IMR-90 (cell line): ENCODE measurements at regions not wholly inside any gene's neighbourhood (a gene's known extent, or its start where the extent isn't known, plus 50 kb on each side); places are given as distances from the start of the nearest gene placed in this dataset.

ENCODE experiments used
- ATAC-seq: fragments of 200-7000 bp; cut with Tn5 transposase; 2 replicates; pipeline ENCODE4 v1.9.1; 2020; ENCODE audit warnings: low read depth, mild to moderate bottlenecking, moderate library complexity
- BruUV-seq: library from RNA; stranded (reverse); fragments of 400-500 nt; replicated peaks from 2 replicates; lab custom pipeline; 2021; lab: Mats Ljungman, UMichigan
- CTCF ChIA-PET: fragments of 300-600 bp; formaldehyde crosslinking; extraction: SDS; loops from one replicate; lab custom pipeline; 2021; ENCODE audit warnings: antibody characterized with exemption; lab: Yijun Ruan, JAX
- POLR2A ChIA-PET: fragments of 300-600 bp; sonication (Branson Sonifier 250); formaldehyde crosslinking; loops from one replicate; lab custom pipeline; 2022; ENCODE audit warnings: antibody characterized with exemption; ENCODE audit not compliant: unreplicated experiment; lab: Charles Lee
- DNase-seq: peaks from one replicate; pipeline ENCODE4 v3.0.0; 2013
- H2AFZ ChIP-seq: replicated peaks from 2 replicates; pipeline ENCODE3; 2013; ENCODE audit warnings: low read length, mild to moderate bottlenecking; ENCODE audit not compliant: poor library complexity
- H2AK5ac ChIP-seq: 2 replicates; pipeline ENCODE4 v1.6.1; 2013; ENCODE audit warnings: low read depth, low read length, inconsistent platforms
- H2AK9ac ChIP-seq: replicated peaks from 2 replicates; pipeline ENCODE3; 2013; ENCODE audit warnings: mild to moderate bottlenecking, low read depth, low read length, moderate library complexity; ENCODE audit not compliant: poor library complexity
- H2BK120ac ChIP-seq: 2 replicates; pipeline ENCODE4 v1.6.1; 2013; ENCODE audit warnings: low read depth, low read length, inconsistent platforms
- H2BK15ac ChIP-seq: 3 replicates; pipeline ENCODE4 v1.6.1; 2013; ENCODE audit warnings: low read depth, low read length, inconsistent platforms
- H2BK20ac ChIP-seq: 2 replicates; pipeline ENCODE4 v1.6.1; 2013; ENCODE audit warnings: low read depth, mild to moderate bottlenecking, inconsistent platforms, low read length, moderate library complexity
- H2BK5ac ChIP-seq: 2 replicates; pipeline ENCODE4 v1.6.1; 2013; ENCODE audit warnings: mild to moderate bottlenecking, low read depth, low read length, inconsistent platforms; ENCODE audit not compliant: poor library complexity, severe bottlenecking
- H3K14ac ChIP-seq: replicated peaks from 2 replicates; pipeline ENCODE4 v1.6.1; 2013; ENCODE audit warnings: low read depth, low read length, inconsistent platforms
- H3K18ac ChIP-seq: 2 replicates; pipeline ENCODE4 v1.6.1; 2013; ENCODE audit warnings: low read depth, low read length, control low read depth
- H3K23ac ChIP-seq: 2 replicates; pipeline ENCODE4 v1.6.1; 2013; ENCODE audit warnings: low read depth, low read length, inconsistent platforms
- H3K27ac ChIP-seq: 2 replicates; pipeline ENCODE4 v1.5.1; 2013; ENCODE audit warnings: mild to moderate bottlenecking, control low read depth, low read length; ENCODE audit not compliant: insufficient read depth
- H3K27me3 ChIP-seq: 2 replicates; pipeline ENCODE4 v1.6.1; 2013; ENCODE audit warnings: low read length; ENCODE audit not compliant: control insufficient read depth, insufficient read depth
- H3K36me3 ChIP-seq: 2 replicates; pipeline ENCODE4 v1.6.1; 2013; ENCODE audit warnings: low read length, mixed read lengths; ENCODE audit not compliant: control insufficient read depth, insufficient read depth
- H3K4ac ChIP-seq: 2 replicates; pipeline ENCODE4 v1.6.1; 2013; ENCODE audit warnings: low read depth, low read length, inconsistent platforms
- H3K4me1 ChIP-seq: 2 replicates; pipeline ENCODE4 v1.6.1; 2013; ENCODE audit warnings: low read length, mixed read lengths; ENCODE audit not compliant: control insufficient read depth, insufficient read depth
- H3K4me2 ChIP-seq: 2 replicates; pipeline ENCODE4 v1.6.1; 2013; ENCODE audit warnings: low read depth, mild to moderate bottlenecking, control low read depth, low read length, moderate library complexity
- H3K4me3 ChIP-seq: 2 replicates; pipeline ENCODE4 v1.5.1; 2013; ENCODE audit warnings: low read depth, mild to moderate bottlenecking, control low read depth, low read length, moderate library complexity; ENCODE audit not compliant: insufficient read depth
- H3K56ac ChIP-seq: 2 replicates; pipeline ENCODE4 v1.6.1; 2013; ENCODE audit warnings: low read length, inconsistent platforms; ENCODE audit not compliant: insufficient read depth; ENCODE audit errors: extremely low read depth
- H3K79me1 ChIP-seq, 2 experiments: 2 replicates each; pipeline ENCODE4 v1.6.1; 2013; ENCODE audit warnings: low read length in 2 of 2, inconsistent platforms in 1 of 2, low read depth in 1 of 2
- H3K9ac ChIP-seq: 2 replicates; pipeline ENCODE4 v1.6.1; 2013; ENCODE audit warnings: low read depth, low read length, control low read depth
- H3K9me1 ChIP-seq: 2 replicates; pipeline ENCODE4 v1.6.1; 2013; ENCODE audit warnings: low read length, inconsistent platforms; ENCODE audit not compliant: insufficient read depth
- H3K9me3 ChIP-seq: 2 replicates; pipeline ENCODE4 v1.6.1; 2013; ENCODE audit warnings: low read length; ENCODE audit not compliant: control insufficient read depth, insufficient read depth
- H4K20me1 ChIP-seq: 2 replicates; pipeline ENCODE4 v1.6.1; 2013; ENCODE audit warnings: low read length, inconsistent platforms; ENCODE audit not compliant: insufficient read depth
- H4K5ac ChIP-seq: 2 replicates; pipeline ENCODE4 v1.6.1; 2013; ENCODE audit warnings: mild to moderate bottlenecking, low read depth, low read length, control low read depth
- H4K8ac ChIP-seq, 2 experiments: 2 replicates each; pipeline ENCODE4 v1.6.1; 2013; ENCODE audit warnings: low read depth in 2 of 2, low read length in 2 of 2, control low read depth in 1 of 2, inconsistent platforms in 1 of 2
- H4K91ac ChIP-seq: 2 replicates; pipeline ENCODE4 v1.6.1; 2013; ENCODE audit warnings: low read depth, low read length, inconsistent platforms; ENCODE audit not compliant: insufficient read depth
- BHLHE40 ChIP-seq: fragments of 150-350 bp; IDR thresholded peaks from 2 replicates; pipeline ENCODE4 v1.6.1; 2016; ENCODE audit warnings: mild to moderate bottlenecking, low read depth, low read length
- CEBPB ChIP-seq: IDR thresholded peaks from 2 replicates; pipeline ENCODE4 v1.6.1; 2012; ENCODE audit warnings: low read depth, low read length, improper control_type of control experiment
- CHD1 ChIP-seq: IDR thresholded peaks from 2 replicates; pipeline ENCODE4 v1.6.1; 2012; ENCODE audit warnings: low read depth, low read length, improper control_type of control experiment
- FOS ChIP-seq: fragments of 150-350 bp; IDR thresholded peaks from 2 replicates; pipeline ENCODE4 v1.6.1; 2016; ENCODE audit warnings: low read depth, low read length
- MAFK ChIP-seq: IDR thresholded peaks from 2 replicates; pipeline ENCODE4 v1.6.1; 2012; ENCODE audit warnings: low read depth, low read length, improper control_type of control experiment
- MAZ ChIP-seq: IDR thresholded peaks from 2 replicates; pipeline ENCODE4 v1.6.1; 2012; ENCODE audit warnings: low read depth, mild to moderate bottlenecking, low read length, improper control_type of control experiment, moderate library complexity, borderline replicate concordance
- MXI1 ChIP-seq: IDR thresholded peaks from 2 replicates; pipeline ENCODE4 v1.6.1; 2012; ENCODE audit warnings: low read depth, mild to moderate bottlenecking, low read length, moderate library complexity, borderline replicate concordance
- NFE2L2 ChIP-seq: fragments of 150-350 bp; IDR thresholded peaks from 2 replicates; pipeline ENCODE4 v1.6.1; 2016; ENCODE audit warnings: low read depth, mild to moderate bottlenecking, low read length
- POLR2A ChIP-seq: IDR thresholded peaks from 2 replicates; pipeline ENCODE4 v1.6.1; 2012; ENCODE audit warnings: mild to moderate bottlenecking, low read depth, low read length
- RAD21 ChIP-seq: IDR thresholded peaks from 2 replicates; pipeline ENCODE4 v1.6.1; 2012; ENCODE audit warnings: low read length, improper control_type of control experiment
- RCOR1 ChIP-seq: IDR thresholded peaks from 2 replicates; pipeline ENCODE4 v1.6.1; 2012; ENCODE audit warnings: mild to moderate bottlenecking, low read length, improper control_type of control experiment; ENCODE audit not compliant: insufficient replicate concordance
- RFX5 ChIP-seq: IDR thresholded peaks from 2 replicates; pipeline ENCODE4 v1.8.0; 2012; ENCODE audit warnings: low read depth, mild to moderate bottlenecking, low read length, moderate library complexity
- SMC3 ChIP-seq: fragments of 150-350 bp; IDR thresholded peaks from 2 replicates; pipeline ENCODE4 v1.6.1; 2016; ENCODE audit warnings: low read depth, mild to moderate bottlenecking, antibody characterized with exemption, low read length, moderate library complexity
- WGBS, 2 experiments: methylation state at CpG; one replicate each; pipeline versions ENCODE4 v1.1.5 to v1.1.7; 2013; ENCODE audit warnings: missing lambda C conversion rate in 2 of 2; ENCODE audit not compliant: insufficient read length in 1 of 2; ENCODE audit errors: extremely low coverage in 2 of 2; 5-methylcytosine and 5-hydroxymethylcytosine counted together
- dilution Hi-C: fragments of 300-500 bp; cut with HindIII; formaldehyde crosslinking; loops from one replicate; pipeline ENCODE4 v1.14.3; 2018; ENCODE audit warnings: low sequenced_read_pairs; ENCODE audit not compliant: unreplicated experiment
- in situ Hi-C: fragments of 300-500 bp; cut with MboI; formaldehyde crosslinking; loops from 3 replicates; pipeline ENCODE4 v1.14.3; 2019; ENCODE audit warnings: low sequenced_read_pairs, inconsistent platforms, mixed read lengths
- intact Hi-C: fragments of 100-400 bp; cut with micrococcal nuclease; formaldehyde crosslinking; loops from 2 replicates; pipeline ENCODE4 v1.10.0; 2022
- TF ChIP-seq, protein P1 (sequence below): conservative IDR thresholded peaks from 2 replicates; pipeline ENCODE4 v1.5.1; 2012; ENCODE audit warnings: mild to moderate bottlenecking, low read depth, low read length, improper control_type of control experiment
- TF ChIP-seq, protein P2 (sequence below): fragments of 150-350 bp; IDR thresholded peaks from 2 replicates; pipeline ENCODE4 v1.6.1; 2017; ENCODE audit warnings: mild to moderate bottlenecking, antibody characterized with exemption, low read length, low read depth
- TF ChIP-seq, protein P3 (sequence below): fragments of 150-350 bp; IDR thresholded peaks from 2 replicates; pipeline ENCODE4 v1.6.1; 2016; ENCODE audit warnings: low read depth, mild to moderate bottlenecking, low read length, moderate library complexity, borderline replicate concordance

DNA sequence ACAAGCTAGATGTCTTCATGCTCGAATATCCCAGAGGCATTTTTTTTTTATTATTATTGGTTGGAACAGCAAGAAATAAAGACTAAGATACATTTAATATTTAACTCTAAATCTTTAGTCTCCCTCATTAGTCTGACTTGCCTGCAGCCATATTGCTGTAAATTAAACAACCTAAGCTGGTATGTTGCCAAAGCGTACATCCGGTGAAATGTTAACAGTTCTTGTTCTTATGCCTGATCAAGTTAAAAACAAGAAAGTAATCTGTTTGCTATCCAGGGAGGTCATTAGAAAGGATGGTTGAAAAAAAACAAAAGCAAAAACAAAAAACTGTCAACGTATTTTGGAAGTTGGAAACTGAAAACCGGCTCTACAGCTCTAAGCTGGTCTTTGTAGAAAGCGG is 125.9 kb upstream of the NABP1 start:
- Histone ChIP-seq H3K23ac (no peak overlapping the region), H3K18ac (no peak overlapping the region), H3K4me2 (no peak overlapping the region), H3K36me3 (no peaks in the 10 kb centered on the region), H2BK120ac (no peak overlapping the region), H3K9me3 (no peaks in the 10 kb centered on the region), H4K5ac (no peak overlapping the region), H2BK15ac (no peak overlapping the region), H3K27ac (no peak overlapping the region), H3K9me1 (peaks cover 3% of the 10 kb centered on the region; the same call in 1 of the 2 replicates), H2AK5ac (no peak overlapping the region), H2BK5ac (no peak overlapping the region), H3K27me3 (peaks cover 3% of the 10 kb centered on the region; the same call in 1 of the 2 replicates), H4K91ac (no peak overlapping the region), H4K8ac (no peak overlapping the region), H3K79me1 (no peaks in the 10 kb centered on the region), H2AK9ac (no peak overlapping the region), H3K14ac (no peak overlapping the region), H2BK20ac (no peak overlapping the region), H3K4me3 (no peak overlapping the region), H2AFZ (no peak overlapping the region), H3K4ac (no peak overlapping the region), H3K4me1 (no peaks in the 10 kb centered on the region), H3K56ac (no peak overlapping the region), H4K20me1 (no peaks in the 10 kb centered on the region), H3K9ac (no peak overlapping the region)
- TF ChIP-seq POLR2A (no peak), RFX5 (no peak), RAD21 (no peak), MXI1 (no peak), CHD1 (no peak), MAZ (no peak), BHLHE40 (no peak), SMC3 (no peak), MAFK (no peak), FOS (no peak), NFE2L2 (no peak), CEBPB (no peak), RCOR1 (no peak)
- TF ChIP-seq, protein P1, sequence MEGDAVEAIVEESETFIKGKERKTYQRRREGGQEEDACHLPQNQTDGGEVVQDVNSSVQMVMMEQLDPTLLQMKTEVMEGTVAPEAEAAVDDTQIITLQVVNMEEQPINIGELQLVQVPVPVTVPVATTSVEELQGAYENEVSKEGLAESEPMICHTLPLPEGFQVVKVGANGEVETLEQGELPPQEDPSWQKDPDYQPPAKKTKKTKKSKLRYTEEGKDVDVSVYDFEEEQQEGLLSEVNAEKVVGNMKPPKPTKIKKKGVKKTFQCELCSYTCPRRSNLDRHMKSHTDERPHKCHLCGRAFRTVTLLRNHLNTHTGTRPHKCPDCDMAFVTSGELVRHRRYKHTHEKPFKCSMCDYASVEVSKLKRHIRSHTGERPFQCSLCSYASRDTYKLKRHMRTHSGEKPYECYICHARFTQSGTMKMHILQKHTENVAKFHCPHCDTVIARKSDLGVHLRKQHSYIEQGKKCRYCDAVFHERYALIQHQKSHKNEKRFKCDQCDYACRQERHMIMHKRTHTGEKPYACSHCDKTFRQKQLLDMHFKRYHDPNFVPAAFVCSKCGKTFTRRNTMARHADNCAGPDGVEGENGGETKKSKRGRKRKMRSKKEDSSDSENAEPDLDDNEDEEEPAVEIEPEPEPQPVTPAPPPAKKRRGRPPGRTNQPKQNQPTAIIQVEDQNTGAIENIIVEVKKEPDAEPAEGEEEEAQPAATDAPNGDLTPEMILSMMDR: no peak
- TF ChIP-seq, protein P2, sequence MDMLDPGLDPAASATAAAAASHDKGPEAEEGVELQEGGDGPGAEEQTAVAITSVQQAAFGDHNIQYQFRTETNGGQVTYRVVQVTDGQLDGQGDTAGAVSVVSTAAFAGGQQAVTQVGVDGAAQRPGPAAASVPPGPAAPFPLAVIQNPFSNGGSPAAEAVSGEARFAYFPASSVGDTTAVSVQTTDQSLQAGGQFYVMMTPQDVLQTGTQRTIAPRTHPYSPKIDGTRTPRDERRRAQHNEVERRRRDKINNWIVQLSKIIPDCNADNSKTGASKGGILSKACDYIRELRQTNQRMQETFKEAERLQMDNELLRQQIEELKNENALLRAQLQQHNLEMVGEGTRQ: no peak
- TF ChIP-seq, protein P3, sequence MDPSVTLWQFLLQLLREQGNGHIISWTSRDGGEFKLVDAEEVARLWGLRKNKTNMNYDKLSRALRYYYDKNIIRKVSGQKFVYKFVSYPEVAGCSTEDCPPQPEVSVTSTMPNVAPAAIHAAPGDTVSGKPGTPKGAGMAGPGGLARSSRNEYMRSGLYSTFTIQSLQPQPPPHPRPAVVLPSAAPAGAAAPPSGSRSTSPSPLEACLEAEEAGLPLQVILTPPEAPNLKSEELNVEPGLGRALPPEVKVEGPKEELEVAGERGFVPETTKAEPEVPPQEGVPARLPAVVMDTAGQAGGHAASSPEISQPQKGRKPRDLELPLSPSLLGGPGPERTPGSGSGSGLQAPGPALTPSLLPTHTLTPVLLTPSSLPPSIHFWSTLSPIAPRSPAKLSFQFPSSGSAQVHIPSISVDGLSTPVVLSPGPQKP: no peak
- dilution Hi-C loops (no loop called here), in situ Hi-C loops (loop anchor here (10.0 kb wide), 1 partner anchor 733 kb away; no protein-coding TSS in a partner anchor), intact Hi-C loops (no loop called here)
- DNase-seq (no peak), ATAC-seq (no peak)
- ChIA-PET CTCF (interaction anchor here (0.8 to 2.4 kb wide), 3 partner anchors 11 to 611 kb away, joined by 3 to 9 read pairs (median 7); no protein-coding TSS in a partner anchor), POLR2A (interaction anchor here (0.5 to 1.0 kb wide), 2 partner anchors 142 to 144 kb away, joined by 3 to 16 read pairs; no protein-coding TSS in a partner anchor)
- no TSS peak for BruUV-seq
- WGBS, 2 experiments: 60% methylated on average over 2 of the region's 6 CpGs; no CpG with 5 or more reads in 1 of the 2 experiments
